B cell (primary cell): ENCODE measurements at regions not wholly inside any gene's neighbourhood (a gene's known extent, or its start where the extent isn't known, plus 50 kb on each side); places are given as distances from the start of the nearest gene placed in this dataset.

Source experiments
- ATAC-seq: fragments of 200-7000 bp; cut with Tn5 transposase; one replicate; pipeline ENCODE4 v1.10.0; 2021; ENCODE audit warnings: low read depth, mild to moderate bottlenecking, moderate number of reproducible peaks, moderate library complexity
- CTCF ChIA-PET: fragments of 350-600 bp; sonication (Branson Sonifier 250); formaldehyde crosslinking; loops from one replicate; lab custom pipeline; 2021; ENCODE audit warnings: antibody characterized with exemption, inconsistent platforms; lab: Charles Lee
- POLR2A ChIA-PET: fragments of 350-600 bp; sonication (Branson Sonifier 250); formaldehyde crosslinking; loops from one replicate; lab custom pipeline; 2021; ENCODE audit warnings: antibody characterized with exemption; lab: Charles Lee
- DNase-seq: peaks from one replicate; pipeline ENCODE4 v3.0.0; 2013
- H2AFZ ChIP-seq: 2 replicates; pipeline ENCODE4 v1.6.1; 2012; ENCODE audit warnings: mild to moderate bottlenecking, low read depth, low read length; ENCODE audit not compliant: insufficient read depth, poor library complexity, severe bottlenecking
- H3K27ac ChIP-seq, 2 donors: 1 replicate in 1 of 2; 2 replicates in 1 of 2; pipeline ENCODE4 v1.5.1; 2012 to 2013; ENCODE audit warnings: low read length in 2 of 2, mild to moderate bottlenecking in 2 of 2, moderate library complexity in 1 of 2
- H3K27me3 ChIP-seq, 4 experiments: fragments of 200-600 bp in 1 of 4; sonication (generic) in 1 of 4; replicated peaks in 1 of 4; 1 replicate in 2 of 4; 2 replicates in 2 of 4; pipeline versions ENCODE4 v1.6.1 to v1.7.0; 2013 to 2016; ENCODE audit warnings: low read length in 3 of 4, mild to moderate bottlenecking in 2 of 4, mixed read lengths in 1 of 4, moderate library complexity in 1 of 4; ENCODE audit not compliant: insufficient read depth in 4 of 4, control insufficient read depth in 3 of 4; ENCODE audit errors: control extremely low read depth in 1 of 4
- H3K36me3 ChIP-seq, 2 experiments: replicated peaks in 1 of 2; 1 replicate in 1 of 2; 2 replicates in 1 of 2; pipeline versions ENCODE4 v1.6.1 to v1.7.1; 2013; ENCODE audit warnings: low read length in 1 of 2; ENCODE audit not compliant: insufficient read depth in 2 of 2, control insufficient read depth in 1 of 2; ENCODE audit errors: control extremely low read depth in 1 of 2, extremely low read depth in 1 of 2
- H3K4me1 ChIP-seq, 2 donors: fragments of 200-600 bp in 1 of 2; sonication (generic) in 1 of 2; 1 replicate in 1 of 2; 2 replicates in 1 of 2; pipeline versions ENCODE4 v1.5.1 to v1.6.1; 2013 to 2017; ENCODE audit warnings: low read length in 2 of 2; ENCODE audit not compliant: control insufficient read depth in 2 of 2, insufficient read depth in 2 of 2
- H3K4me2 ChIP-seq: replicated peaks from 2 replicates; pipeline ENCODE3; 2012; ENCODE audit warnings: mild to moderate bottlenecking, low read depth, low read length; ENCODE audit not compliant: poor library complexity, severe bottlenecking
- H3K4me3 ChIP-seq, 5 experiments: fragments of 200-600 bp in 1 of 5; sonication (generic) in 1 of 5; 1 replicate in 3 of 5; 2 replicates in 2 of 5; pipeline versions ENCODE4 v1.5.1 to v1.7.0; 2011 to 2016; ENCODE audit warnings: low read length in 4 of 5, mild to moderate bottlenecking in 4 of 5, low read depth in 2 of 5, control low read depth in 1 of 5, moderate library complexity in 1 of 5; ENCODE audit not compliant: insufficient read depth in 1 of 5; ENCODE audit errors: control extremely low read depth in 1 of 5, extremely low read depth in 1 of 5
- H3K79me2 ChIP-seq: fragments of 200-600 bp; sonication (generic); one replicate; pipeline ENCODE4 v1.6.0; 2016; ENCODE audit warnings: low read length; ENCODE audit not compliant: control insufficient read depth, insufficient read depth
- H3K9ac ChIP-seq: fragments of 200-600 bp; sonication (generic); 2 replicates; pipeline ENCODE4 v1.6.1; 2017; ENCODE audit warnings: mild to moderate bottlenecking, low read length, moderate library complexity
- H3K9me3 ChIP-seq, 3 donors: one replicate each; pipeline versions ENCODE4 v1.6.1 to v1.7.1; 2013; ENCODE audit warnings: low read length in 2 of 3; ENCODE audit not compliant: control insufficient read depth in 2 of 3, insufficient read depth in 1 of 3; ENCODE audit errors: control extremely low read depth in 1 of 3
- H4K20me1 ChIP-seq: 2 replicates; pipeline ENCODE4 v1.6.0; 2012; ENCODE audit warnings: mild to moderate bottlenecking, low read length; ENCODE audit not compliant: insufficient read depth, control insufficient read depth, poor library complexity, severe bottlenecking
- H3K27ac Mint-ChIP-seq: one replicate; pipeline ENCODE4 v1.8.0; 2021; ENCODE audit warnings: mixed read lengths
- H3K27me3 Mint-ChIP-seq: one replicate; pipeline ENCODE4 v1.8.0; 2021; ENCODE audit warnings: mixed read lengths
- H3K4me1 Mint-ChIP-seq: one replicate; pipeline ENCODE4 v1.8.0; 2021; ENCODE audit warnings: mixed read lengths
- H3K4me3 Mint-ChIP-seq: one replicate; pipeline ENCODE4 v1.8.0; 2021; ENCODE audit warnings: mixed read lengths
- H3K9me3 Mint-ChIP-seq: one replicate; pipeline ENCODE4 v1.8.0; 2022; ENCODE audit warnings: mixed read lengths; ENCODE audit not compliant: insufficient read depth
- CTCF ChIP-seq: fragments of 200-600 bp; IDR thresholded peaks from one replicate; pipeline ENCODE4 v1.8.0; 2022; ENCODE audit warnings: antibody characterized with exemption, mild to moderate bottlenecking
- EZH2 ChIP-seq: IDR thresholded peaks from 2 replicates; pipeline ENCODE4 v1.6.1; 2012; ENCODE audit warnings: borderline replicate concordance, low read depth, mild to moderate bottlenecking, moderate library complexity, low read length; ENCODE audit not compliant: insufficient read depth, poor library complexity, severe bottlenecking
- WGBS: methylation state at CpG from one replicate; pipeline ENCODE4 v1.1.5; 2013; ENCODE audit warnings: missing lambda C conversion rate; ENCODE audit not compliant: insufficient coverage; 5-methylcytosine and 5-hydroxymethylcytosine counted together
- intact Hi-C: fragments of 100-400 bp; cut with micrococcal nuclease; formaldehyde crosslinking; loops from one replicate; pipeline ENCODE4 v1.10.0; 2022

- Histone ChIP-seq H3K4me1 (no peaks in the 10 kb centered on the region), H2AFZ (no peak overlapping the region), H3K4me3 (no peak overlapping the region), H4K20me1 (no peaks in the 10 kb centered on the region), H3K4me2 (no peak overlapping the region), H3K27me3 (no peaks in the 10 kb centered on the region), H3K79me2 (no peaks in the 10 kb centered on the region), H3K36me3 (no peaks in the 10 kb centered on the region), H3K9ac (no peak overlapping the region), H3K27ac (no peak overlapping the region), H3K9me3 (no peaks in the 10 kb centered on the region)
- ChIA-PET POLR2A (no interaction called here), CTCF (no interaction called here)
- TF ChIP-seq EZH2: no peak
- TF ChIP-seq CTCF: no peak
- Mint-ChIP-seq H3K4me3 (no peak overlapping the region), H3K27me3 (no peaks in the 10 kb centered on the region), H3K27ac (no peak overlapping the region), H3K9me3 (peaks cover 3% of the 10 kb centered on the region), H3K4me1 (no peaks in the 10 kb centered on the region)
- DNase-seq (no peak), ATAC-seq (no peak)
- intact Hi-C loops: no loop called here
- 100% methylated on average over 2 of the region's 2 CpGs for whole genome bisulfite sequencing
Measured at GRCh38 chr6:121748850-121749249, 313.4 kb downstream of the GJA1 start.

- intact Hi-C loops: no loop called here
- Mint-ChIP-seq H3K27me3 (no peaks in the 10 kb centered on the region), H3K9me3 (no peaks in the 10 kb centered on the region), H3K27ac (no peak overlapping the region), H3K4me1 (no peaks in the 10 kb centered on the region), H3K4me3 (no peak overlapping the region)
- DNase-seq: no peak
- no peaks in the 10 kb centered on the region for H3K36me3 ChIP-seq
- H2AFZ ChIP-seq: no peak overlapping the region
- no peaks in the 10 kb centered on the region for H4K20me1 ChIP-seq
- no peak overlapping the region for H3K27ac ChIP-seq
- no peaks in the 10 kb centered on the region for H3K27me3 ChIP-seq
- no peaks in the 10 kb centered on the region for H3K4me1 ChIP-seq
- no CpG with 5 or more reads among the region's 1 CpG for whole genome bisulfite sequencing
- TF ChIP-seq EZH2 (no peak), CTCF (no peak)
- ChIA-PET CTCF (no interaction called here), POLR2A (no interaction called here)
- ATAC-seq: no peak
- no peaks in the 10 kb centered on the region for H3K79me2 ChIP-seq
- no peak overlapping the region for H3K4me3 ChIP-seq
- H3K4me2 ChIP-seq: no peak overlapping the region
- H3K9ac ChIP-seq: no peak overlapping the region
- H3K9me3 ChIP-seq: peaks cover 0 to under 1% (median 0%) of the 10 kb centered on the region in 3 donors
Measured at GRCh38 chr6:121755485-121755884, 320.0 kb downstream of the GJA1 start.
